GM21423 (cell line): ENCODE measurements at regions not wholly inside any gene's neighbourhood (a gene's known extent, or its start where the extent isn't known, plus 50 kb on each side); places are given as distances from the start of the nearest gene placed in this dataset.

ENCODE experiments used
- ATAC-seq: cut with Tn5 transposase; IDR thresholded peaks from one replicate; pipeline ENCODE4 v1.9.1; 2021; ENCODE audit warnings: mild to moderate bottlenecking, moderate library complexity; ENCODE audit not compliant: unreplicated experiment

GRCh38 chr1:208820580-208821212, 576.5 kb upstream of the PLXNA2 start:
- no peak for ATAC-seq

- no peak for ATAC-seq
Observed at GRCh38 chr1:208821939-208822338, 577.8 kb upstream of the PLXNA2 start.

DNA sequence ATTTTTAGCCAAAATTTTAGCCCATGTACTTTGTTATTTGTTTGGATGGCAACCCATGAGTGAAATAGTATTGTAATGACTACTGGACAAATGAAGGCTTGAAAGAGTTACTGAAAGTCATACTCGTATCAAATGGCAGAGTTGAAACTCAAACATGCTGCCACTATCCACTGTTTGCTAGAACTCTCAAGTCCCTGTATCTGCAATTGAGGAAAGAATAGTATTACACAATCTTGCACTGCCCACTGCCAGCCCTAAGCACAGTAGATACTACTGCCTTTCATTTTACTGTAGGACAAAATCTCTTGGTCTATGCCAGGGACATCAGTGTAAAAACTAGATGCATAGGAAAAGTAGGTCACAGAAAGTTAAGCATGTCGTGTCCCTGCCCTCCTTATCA, 581.1 kb upstream of the PLXNA2 start:
- ATAC-seq: no peak

GRCh38 chr1:208829595-208829994, 585.4 kb upstream of the PLXNA2 start:
- no peak for ATAC-seq

GRCh38 chr1:208834381-208835096, 590.4 kb upstream of the PLXNA2 start:
- no peak for ATAC-seq

- ATAC-seq: no peak
Observed at GRCh38 chr1:208835097-208835463, 590.9 kb upstream of the PLXNA2 start.

GRCh38 chr1:208835781-208836180, 591.6 kb upstream of the PLXNA2 start:
- no peak for ATAC-seq

- no peak for ATAC-seq
Observed at GRCh38 chr1:208837242-208837641, 593.1 kb upstream of the PLXNA2 start.

DNA sequence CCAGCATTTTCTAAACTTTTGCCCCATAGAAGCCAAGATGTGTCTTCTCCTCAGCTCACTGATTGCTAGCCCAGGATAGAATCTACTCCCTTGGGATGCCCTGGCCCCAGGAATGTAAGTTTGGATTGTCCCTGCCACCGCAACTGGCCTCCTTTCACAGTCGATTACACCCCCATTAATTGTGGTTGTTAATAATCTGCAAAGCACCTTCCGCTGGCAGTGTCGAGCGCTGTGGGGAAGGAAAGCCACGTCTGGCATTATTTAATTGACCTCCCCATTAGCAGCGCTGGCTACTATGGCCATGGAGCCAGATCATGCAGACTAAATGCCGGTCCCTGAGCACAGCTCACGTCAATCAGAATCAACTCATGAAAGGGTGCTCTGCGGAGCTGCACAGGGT, 597.3 kb upstream of the PLXNA2 start:
- no peak for ATAC-seq

GRCh38 chr1:208842451-208842850, 598.3 kb upstream of the PLXNA2 start:
- ATAC-seq: no peak

DNA sequence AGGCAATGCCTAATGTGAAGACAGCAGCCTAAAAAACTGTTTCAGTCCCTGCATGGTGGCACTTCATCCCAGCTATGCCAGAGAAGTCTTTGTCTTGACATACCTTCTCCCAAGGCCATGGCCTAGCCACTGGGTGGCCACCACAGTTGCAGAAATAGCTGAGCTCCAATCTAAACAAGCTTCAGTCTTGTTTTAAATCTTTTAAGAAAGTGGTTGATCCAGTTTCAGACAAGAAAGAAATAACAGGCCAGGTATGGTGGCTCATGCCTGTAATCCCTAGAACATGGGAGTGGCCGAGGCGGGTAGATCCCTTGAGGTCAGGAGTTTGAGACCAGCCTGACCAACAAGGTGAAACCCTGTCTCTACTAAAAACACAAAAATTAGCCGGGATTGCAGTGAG, 600.0 kb upstream of the PLXNA2 start:
- ATAC-seq: no peak

DNA sequence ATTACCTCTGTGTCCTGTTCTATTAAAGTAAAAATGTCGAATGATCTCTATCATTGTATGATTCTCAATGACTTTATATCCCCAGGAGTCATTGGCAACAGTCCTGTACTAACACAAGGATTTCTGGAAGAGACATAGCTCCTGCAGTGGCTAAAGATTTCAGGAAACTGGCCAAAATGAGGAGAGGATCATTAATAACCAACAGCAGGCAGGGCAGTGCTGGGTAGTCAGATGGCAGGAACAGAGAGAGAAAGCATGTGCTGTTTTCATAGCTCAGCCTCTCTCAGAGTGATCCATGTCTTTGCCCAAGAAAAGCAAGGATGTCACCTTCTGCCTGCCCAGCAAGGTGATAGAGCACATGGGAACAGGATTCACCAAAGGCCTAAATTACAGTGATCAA, 604.7 kb upstream of the PLXNA2 start:
- ATAC-seq: no peak

DNA sequence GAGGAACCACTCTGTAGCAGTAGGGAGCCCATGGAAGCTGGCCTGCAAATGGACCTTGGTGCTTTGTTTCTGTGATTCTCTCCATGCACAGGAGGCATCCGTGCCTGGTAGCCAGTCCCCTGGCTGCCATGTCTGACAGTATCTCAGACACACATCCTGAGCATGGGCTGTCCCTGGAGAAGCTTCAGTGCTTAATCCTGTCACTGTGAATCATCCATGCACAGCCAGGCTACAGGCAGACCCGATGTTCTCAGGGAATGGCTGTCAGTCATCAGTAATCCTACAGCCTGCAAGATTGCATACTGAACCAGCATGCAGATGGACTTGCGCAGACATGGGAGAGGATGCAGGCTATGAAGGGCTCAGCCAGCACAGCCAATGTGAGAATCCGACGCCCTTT, 606.3 kb upstream of the PLXNA2 start:
- ATAC-seq: no peak

DNA sequence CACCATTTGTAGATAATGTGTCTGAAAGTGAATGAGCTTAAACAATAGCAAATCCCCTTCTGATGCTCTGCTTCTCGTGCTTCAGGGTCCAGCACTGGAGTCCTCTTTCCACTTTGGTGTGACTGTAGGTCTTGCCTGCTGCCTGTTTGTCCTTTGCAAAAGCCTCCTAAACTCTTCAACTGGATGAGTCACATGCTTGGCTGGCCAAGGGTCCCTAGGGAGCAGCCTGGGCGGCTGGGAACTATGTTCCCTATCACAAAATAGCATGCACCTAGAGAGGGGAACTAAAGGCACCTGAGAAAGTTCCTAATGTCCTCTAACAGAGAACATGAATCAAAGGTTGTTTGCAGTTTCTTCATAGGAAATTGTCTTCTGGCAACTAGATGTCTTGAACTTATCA, 607.2 kb upstream of the PLXNA2 start:
- no peak for ATAC-seq

- ATAC-seq: no peak
Observed at GRCh38 chr1:208852911-208853310, 608.7 kb upstream of the PLXNA2 start.

DNA sequence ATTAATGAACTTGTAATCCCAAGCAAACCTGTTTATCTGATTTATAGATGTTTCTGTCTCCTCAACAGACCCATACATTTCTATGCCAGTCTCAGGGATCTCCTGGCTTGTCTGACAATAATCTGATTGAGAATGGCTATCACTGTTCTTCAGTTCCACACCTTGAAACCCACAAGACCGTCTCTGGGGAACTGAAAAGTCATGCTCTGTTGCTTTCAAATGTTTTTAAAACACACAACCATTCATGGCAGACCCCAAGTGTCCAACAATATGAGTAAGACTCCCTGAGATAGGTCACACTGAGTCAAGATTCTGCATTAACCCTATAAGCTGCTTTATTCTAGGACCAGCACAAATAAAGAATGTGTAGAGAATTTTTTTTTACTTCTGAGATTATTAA, 611.2 kb upstream of the PLXNA2 start:
- peak; percentile 83 for ATAC-seq

DNA sequence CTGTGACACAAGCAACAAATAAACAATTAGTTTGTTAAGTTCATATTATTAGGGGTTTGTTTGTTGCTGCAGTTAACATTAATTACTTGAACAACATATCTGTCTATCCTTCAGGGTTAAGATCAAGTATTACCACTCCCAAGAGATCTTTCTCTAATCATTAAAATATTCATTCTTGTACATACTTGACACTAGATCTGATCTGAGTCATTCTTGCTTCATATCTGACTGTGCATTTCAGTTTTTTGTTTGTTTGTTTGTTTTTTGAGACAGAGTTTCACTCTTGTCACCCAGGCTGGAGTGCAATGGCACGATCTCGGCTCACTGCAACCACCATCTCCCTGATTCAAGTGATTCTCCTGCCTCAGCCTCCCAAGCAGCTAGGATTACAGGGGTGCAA, 613.3 kb upstream of the PLXNA2 start:
- no peak for ATAC-seq

DNA sequence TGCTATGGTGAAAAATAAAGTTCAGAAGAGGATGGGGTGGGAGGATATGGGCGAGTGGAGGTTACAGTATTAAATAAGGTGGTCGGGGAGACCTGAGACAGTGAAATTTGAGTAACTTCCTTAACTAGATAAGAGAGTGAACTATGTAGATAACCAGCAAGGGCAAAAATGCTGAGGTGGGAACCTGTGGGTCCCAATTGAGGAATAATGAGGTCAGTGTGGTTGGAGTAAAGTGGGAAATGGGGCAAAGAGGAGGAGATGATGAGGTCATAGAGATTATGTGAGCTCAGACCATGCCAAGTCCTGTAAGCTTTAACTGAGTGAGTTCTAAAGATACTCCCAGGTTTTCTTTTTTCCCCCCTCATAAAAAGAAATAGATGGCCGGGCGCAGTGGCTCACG, 614.6 kb upstream of the PLXNA2 start:
- no peak for ATAC-seq

GRCh38 chr1:208864366-208864965, 620.3 kb upstream of the PLXNA2 start:
- no peak for ATAC-seq

DNA sequence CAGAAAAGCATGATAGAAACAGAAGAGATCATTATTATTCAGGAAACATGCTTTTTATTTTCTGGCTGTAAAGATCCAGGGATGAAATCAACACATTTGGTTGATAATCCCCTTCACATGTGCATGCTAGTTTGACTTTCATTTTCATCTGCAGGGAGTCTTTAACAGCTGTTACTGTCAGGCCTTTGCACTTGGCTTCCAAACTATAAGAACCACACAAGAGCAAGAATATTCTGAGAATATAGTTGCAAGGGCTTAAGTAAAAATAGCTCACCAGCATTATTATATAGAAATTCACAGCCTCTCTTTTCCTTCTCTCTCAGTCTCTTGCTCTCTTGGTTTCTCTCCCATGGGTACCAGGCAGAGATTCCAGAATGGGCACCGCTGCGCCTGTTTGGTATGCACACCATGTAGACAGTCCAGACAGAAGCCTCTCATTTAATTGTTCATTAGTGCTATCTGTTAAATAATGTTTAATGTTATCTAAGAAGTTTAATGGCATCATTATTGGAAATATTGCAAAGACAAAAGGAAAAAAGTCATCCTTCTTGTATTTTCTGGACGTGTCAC, 622.3 kb upstream of the PLXNA2 start:
- no peak for ATAC-seq

GRCh38 chr1:208868554-208868953, 624.4 kb upstream of the PLXNA2 start:
- no peak for ATAC-seq

DNA sequence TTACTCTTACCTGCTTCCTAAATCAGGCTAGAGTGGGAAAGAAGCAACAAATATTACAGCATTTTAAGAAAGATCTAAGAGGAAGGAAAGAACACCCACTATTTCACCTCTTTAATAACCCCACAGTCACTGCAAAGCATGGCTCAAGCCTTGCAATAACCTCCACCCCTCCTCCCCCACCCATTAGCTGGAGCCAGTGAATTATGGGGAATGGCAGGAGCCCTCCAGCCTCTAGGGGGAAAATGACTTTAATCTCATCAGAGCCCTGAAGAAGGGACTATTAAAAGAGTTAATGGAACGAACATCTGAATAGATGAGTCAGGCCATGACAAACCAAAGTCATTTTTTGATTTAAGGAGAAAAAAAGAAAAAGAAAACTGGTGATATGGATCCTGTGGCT, 630.7 kb upstream of the PLXNA2 start:
- ATAC-seq: no peak
